VCaP (cell line): ENCODE measurements at regions not wholly inside any gene's neighbourhood (a gene's known extent, or its start where the extent isn't known, plus 50 kb on each side); places are given as distances from the start of the nearest gene placed in this dataset.

Experiments used
- H3K27ac ChIP-seq: fragments of 450-650 bp; 2 replicates; pipeline ENCODE4 v1.5.1; 2017
- CTCF ChIP-seq: fragments of 450-650 bp; conservative IDR thresholded peaks from 2 replicates; pipeline ENCODE4 v1.5.1; 2017; ENCODE audit warnings: mild to moderate bottlenecking, moderate library complexity

DNA sequence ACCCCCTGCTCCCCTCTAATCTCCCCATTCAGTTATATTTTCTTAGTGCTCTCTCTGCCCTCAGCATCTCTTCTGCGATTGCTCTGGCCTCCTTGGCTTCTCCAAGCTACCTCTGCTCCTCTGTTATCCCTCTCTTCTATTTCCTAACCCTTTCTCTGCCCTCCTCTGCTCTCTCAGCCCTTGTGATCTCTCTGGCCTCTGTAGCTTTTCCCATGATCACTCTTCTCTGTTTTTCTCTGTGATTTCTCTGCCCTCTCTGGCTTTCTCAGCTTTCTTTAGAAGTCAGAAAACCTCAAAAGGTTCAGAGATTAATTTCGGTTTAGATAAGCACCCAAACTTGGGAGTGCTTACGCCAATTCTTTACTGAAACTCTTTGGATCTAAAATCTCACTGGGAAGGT lies 795.0 kb downstream of the DIAPH3 start:
- H3K27ac ChIP-seq, result no peak overlapping the region
- no peak for TF ChIP-seq CTCF

- TF ChIP-seq CTCF, result no peak
- no peak overlapping the region for H3K27ac ChIP-seq
These were observed 792.5 kb downstream of the DIAPH3 start for GRCh38 chr13:59371229-59371628.

- TF ChIP-seq CTCF, result no peak
These were observed 790.4 kb downstream of the DIAPH3 start for GRCh38 chr13:59373341-59373740.

DNA sequence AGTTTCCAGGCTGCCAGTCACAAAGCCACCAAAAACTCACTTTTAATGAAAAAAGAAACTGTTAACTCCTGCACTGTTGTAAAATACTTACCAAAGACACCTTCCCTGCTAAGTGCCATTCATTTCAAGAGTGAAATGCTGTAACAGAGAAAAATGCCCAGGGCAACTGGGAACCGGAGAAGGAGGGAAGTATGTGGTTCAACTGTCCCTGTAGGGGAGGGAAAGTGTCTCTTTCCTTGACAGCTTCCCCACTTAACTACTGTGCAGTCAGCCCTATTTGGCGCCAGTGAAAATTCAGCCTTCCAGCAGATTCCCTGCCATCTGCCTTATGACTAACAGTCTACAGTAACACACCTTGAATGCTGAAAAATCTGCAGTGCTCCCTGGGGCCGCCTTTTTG lies 789.0 kb downstream of the DIAPH3 start:
- no peak overlapping the region for H3K27ac ChIP-seq
- no peak for TF ChIP-seq CTCF

More at GRCh38 chr13:59373341-59373740, 790.4 kb downstream of the DIAPH3 start:
- H3K27ac ChIP-seq, result no peak overlapping the region

- no peak for TF ChIP-seq CTCF
- H3K27ac ChIP-seq, result no peak overlapping the region
These were observed 779.6 kb downstream of the DIAPH3 start for GRCh38 chr13:59384154-59384553.

DNA sequence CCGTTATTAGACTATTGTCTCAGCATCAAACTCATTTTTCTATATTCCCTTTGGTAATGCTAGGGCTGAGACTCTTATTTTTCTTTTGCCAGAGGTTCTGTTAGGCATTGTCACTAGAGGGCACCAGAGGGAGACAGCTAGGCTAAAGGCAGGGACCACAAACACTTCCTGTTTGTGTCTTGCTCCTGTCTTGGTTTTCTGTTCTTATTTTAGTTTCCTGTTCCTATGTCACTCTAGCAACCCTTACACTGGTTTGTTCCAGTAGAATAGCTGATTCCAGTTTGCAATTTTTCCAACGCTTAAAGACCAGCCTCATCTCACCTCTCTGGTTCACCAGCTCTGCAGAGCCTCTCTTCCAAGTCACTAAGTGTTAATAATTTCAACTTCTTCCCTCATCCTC lies 772.0 kb downstream of the DIAPH3 start:
- H3K27ac ChIP-seq, result no peak overlapping the region
- TF ChIP-seq CTCF, result peak; percentile 92

- TF ChIP-seq CTCF, result no peak
- H3K27ac ChIP-seq, result no peak overlapping the region
These were observed 771.4 kb downstream of the DIAPH3 start for GRCh38 chr13:59392328-59392727.

DNA sequence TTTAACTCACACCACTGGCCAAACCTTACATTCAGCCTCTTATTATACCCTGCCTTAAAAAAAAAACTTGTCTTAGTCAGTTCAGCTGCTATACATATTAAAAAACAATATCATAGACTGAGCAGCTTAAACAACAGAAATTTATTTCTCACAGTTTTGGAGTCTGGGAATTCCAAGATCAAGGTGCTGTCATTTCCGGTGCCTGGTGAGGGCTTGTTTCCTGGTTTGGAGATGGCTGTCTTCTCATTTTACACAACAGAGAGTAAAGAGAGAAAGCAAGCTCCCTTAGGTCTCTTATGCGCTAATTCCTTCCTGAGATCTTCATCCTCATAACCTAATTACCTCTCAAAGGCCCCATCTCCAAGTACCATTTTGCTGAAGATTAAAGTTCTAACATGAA lies 769.2 kb downstream of the DIAPH3 start:
- TF ChIP-seq CTCF, result no peak
- H3K27ac ChIP-seq, result no peak overlapping the region
